Fibroblast of mammary gland (primary cell): ENCODE measurements at regions not wholly inside any gene's neighbourhood (a gene's known extent, or its start where the extent isn't known, plus 50 kb on each side); places are given as distances from the start of the nearest gene placed in this dataset.
"Not testable (repeated sequence)": the region's sequence is repeated elsewhere in the genome, so short reads cannot be mapped to it uniquely, and the experiment has no call there.

Experiments used
- DNase-seq: peaks from one replicate; pipeline ENCODE4 v3.0.0-alpha.2; 2010; ENCODE audit warnings: low read depth
- H3K4me3 ChIP-seq: 2 replicates; pipeline ENCODE4 v1.5.1; 2011; ENCODE audit warnings: low read depth, mild to moderate bottlenecking, low read length, moderate library complexity; ENCODE audit not compliant: control insufficient read depth
- TF ChIP-seq, protein P1 (sequence below): conservative IDR thresholded peaks from 2 replicates; pipeline ENCODE4 v1.5.1; 2011; ENCODE audit warnings: low read depth, low read length, inconsistent platforms; ENCODE audit not compliant: control insufficient read depth, insufficient read depth

GRCh38 chr6:71656121-71656520 is 230.2 kb upstream of the RIMS1 start:
- TF ChIP-seq, protein P1, sequence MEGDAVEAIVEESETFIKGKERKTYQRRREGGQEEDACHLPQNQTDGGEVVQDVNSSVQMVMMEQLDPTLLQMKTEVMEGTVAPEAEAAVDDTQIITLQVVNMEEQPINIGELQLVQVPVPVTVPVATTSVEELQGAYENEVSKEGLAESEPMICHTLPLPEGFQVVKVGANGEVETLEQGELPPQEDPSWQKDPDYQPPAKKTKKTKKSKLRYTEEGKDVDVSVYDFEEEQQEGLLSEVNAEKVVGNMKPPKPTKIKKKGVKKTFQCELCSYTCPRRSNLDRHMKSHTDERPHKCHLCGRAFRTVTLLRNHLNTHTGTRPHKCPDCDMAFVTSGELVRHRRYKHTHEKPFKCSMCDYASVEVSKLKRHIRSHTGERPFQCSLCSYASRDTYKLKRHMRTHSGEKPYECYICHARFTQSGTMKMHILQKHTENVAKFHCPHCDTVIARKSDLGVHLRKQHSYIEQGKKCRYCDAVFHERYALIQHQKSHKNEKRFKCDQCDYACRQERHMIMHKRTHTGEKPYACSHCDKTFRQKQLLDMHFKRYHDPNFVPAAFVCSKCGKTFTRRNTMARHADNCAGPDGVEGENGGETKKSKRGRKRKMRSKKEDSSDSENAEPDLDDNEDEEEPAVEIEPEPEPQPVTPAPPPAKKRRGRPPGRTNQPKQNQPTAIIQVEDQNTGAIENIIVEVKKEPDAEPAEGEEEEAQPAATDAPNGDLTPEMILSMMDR, result no peak
- H3K4me3 ChIP-seq, result no peak overlapping the region
- no peak for DNase-seq

DNA sequence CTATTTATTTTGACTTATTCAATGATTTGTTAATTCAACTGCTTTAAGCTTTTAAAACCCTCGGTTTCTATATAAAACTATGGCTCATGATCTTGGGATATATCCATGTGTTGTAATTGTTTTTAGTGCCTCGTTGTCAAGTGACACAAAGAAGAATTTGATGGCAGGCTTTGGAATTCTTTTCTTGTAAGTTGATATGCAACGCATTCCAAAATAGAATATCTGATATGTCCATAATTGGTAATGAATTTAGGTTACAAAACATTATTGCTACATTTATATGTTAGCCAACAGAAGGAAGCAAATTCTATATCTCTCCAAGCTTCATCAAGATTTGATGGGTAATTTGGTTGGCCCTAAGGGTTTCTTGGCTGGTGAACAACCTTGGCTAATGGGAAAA is 220.4 kb upstream of the RIMS1 start:
- no peak for DNase-seq
- TF ChIP-seq, protein P1, result no peak
- no peak overlapping the region for H3K4me3 ChIP-seq

GRCh38 chr6:71672876-71673275 is 213.5 kb upstream of the RIMS1 start:
- TF ChIP-seq, protein P1, result no peak
- H3K4me3 ChIP-seq, result no peak overlapping the region
- no peak for DNase-seq

DNA sequence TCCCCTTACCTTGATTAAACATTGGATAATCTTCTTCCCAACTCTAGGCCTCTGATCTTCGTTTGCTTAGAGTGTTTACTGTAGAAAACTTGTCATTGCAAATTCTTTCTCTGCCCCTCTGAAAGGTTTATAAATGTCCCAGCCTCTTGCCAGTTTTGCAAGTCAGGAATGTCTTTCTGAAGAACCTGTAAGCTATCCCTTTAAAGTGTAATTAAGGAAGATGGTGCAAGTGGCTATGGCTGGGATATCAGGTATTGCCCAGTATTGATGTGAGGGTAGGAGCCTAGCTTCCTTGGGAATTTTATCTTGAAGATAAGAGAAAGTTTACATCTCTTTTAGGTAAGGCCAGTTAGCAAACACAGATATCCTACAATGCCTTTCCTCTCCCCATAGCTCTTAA is 211.0 kb upstream of the RIMS1 start:
- TF ChIP-seq, protein P1, result no peak
- no peak overlapping the region for H3K4me3 ChIP-seq
- no peak for DNase-seq

- DNase-seq, result no peak
- TF ChIP-seq, protein P1, result no peak
- H3K4me3 ChIP-seq, result no peak overlapping the region
Measured at GRCh38 chr6:71676298-71676697, 210.1 kb upstream of the RIMS1 start.

- TF ChIP-seq, protein P1, result no peak
- DNase-seq, result no peak
- no peak overlapping the region for H3K4me3 ChIP-seq
Measured at GRCh38 chr6:71678091-71678490, 208.3 kb upstream of the RIMS1 start.

GRCh38 chr6:71681234-71681867 is 205.0 kb upstream of the RIMS1 start:
- H3K4me3 ChIP-seq, result no peak overlapping the region
- no peak for DNase-seq
- TF ChIP-seq, protein P1, result no peak

- DNase-seq, H3K4me3 ChIP-seq: not testable (repeated sequence)
Measured at GRCh38 chr6:71686021-71686677, 200.2 kb upstream of the RIMS1 start.
